H9 (cell line): ENCODE measurements at regions not wholly inside any gene's neighbourhood (a gene's known extent, or its start where the extent isn't known, plus 50 kb on each side); places are given as distances from the start of the nearest gene placed in this dataset.

ENCODE experiments used
- DNase-seq: peaks from one replicate; pipeline ENCODE4 v3.0.0-alpha.2; 2017
- H2AFZ ChIP-seq: one replicate; pipeline ENCODE4 v1.6.1; 2013; ENCODE audit warnings: mild to moderate bottlenecking, low read length, control low read depth, moderate library complexity
- H2AK5ac ChIP-seq: 2 replicates; pipeline ENCODE4 v1.6.1; 2013; ENCODE audit warnings: low read length, control low read depth, mixed read lengths; ENCODE audit not compliant: insufficient read length
- H2BK120ac ChIP-seq: one replicate; pipeline ENCODE4 v1.6.1; 2013; ENCODE audit warnings: low read depth, mild to moderate bottlenecking, low read length, control low read depth, inconsistent platforms; ENCODE audit not compliant: poor library complexity, severe bottlenecking
- H2BK12ac ChIP-seq: 2 replicates; pipeline ENCODE4 v1.6.1; 2013; ENCODE audit warnings: low read length, control low read depth, mixed read lengths, low read depth; ENCODE audit not compliant: insufficient read length
- H2BK15ac ChIP-seq: 2 replicates; pipeline ENCODE4 v1.6.1; 2013; ENCODE audit warnings: low read depth, low read length, control low read depth
- H2BK20ac ChIP-seq: one replicate; pipeline ENCODE4 v1.6.1; 2013; ENCODE audit warnings: low read depth, mild to moderate bottlenecking, low read length, control low read depth, inconsistent platforms; ENCODE audit not compliant: poor library complexity, severe bottlenecking
- H2BK5ac ChIP-seq: 2 replicates; pipeline ENCODE4 v1.6.1; 2013; ENCODE audit warnings: low read length, control low read depth, mixed read lengths; ENCODE audit not compliant: insufficient read length
- H3K14ac ChIP-seq: 2 replicates; pipeline ENCODE4 v1.6.1; 2013; ENCODE audit warnings: low read length, control low read depth; ENCODE audit not compliant: insufficient read depth
- H3K18ac ChIP-seq: 2 replicates; pipeline ENCODE4 v1.6.1; 2013; ENCODE audit warnings: low read depth, mild to moderate bottlenecking, mixed read lengths, low read length, control low read depth; ENCODE audit not compliant: insufficient read length
- H3K23ac ChIP-seq: 2 replicates; pipeline ENCODE4 v1.6.1; 2013; ENCODE audit warnings: low read length, control low read depth, mixed read lengths, low read depth; ENCODE audit not compliant: insufficient read length
- H3K23me2 ChIP-seq: 2 replicates; pipeline ENCODE4 v1.6.1; 2013; ENCODE audit warnings: low read depth, mild to moderate bottlenecking, mixed read lengths, low read length, control low read depth; ENCODE audit not compliant: insufficient read length, poor library complexity, severe bottlenecking
- H3K27ac ChIP-seq: 2 replicates; pipeline ENCODE4 v1.5.1; 2013; ENCODE audit warnings: low read length, control low read depth, mixed read lengths, low read depth; ENCODE audit not compliant: insufficient read length
- H3K27me3 ChIP-seq: 2 replicates; pipeline ENCODE4 v1.6.1; 2013; ENCODE audit warnings: low read length, control low read depth, inconsistent platforms; ENCODE audit not compliant: insufficient read depth
- H3K4ac ChIP-seq: 2 replicates; pipeline ENCODE4 v1.6.1; 2013; ENCODE audit warnings: low read depth, mild to moderate bottlenecking, control low read depth, inconsistent platforms, low read length, moderate library complexity
- H3K4me1 ChIP-seq: 2 replicates; pipeline ENCODE4 v1.6.1; 2013; ENCODE audit warnings: low read length, control low read depth, inconsistent platforms; ENCODE audit not compliant: insufficient read depth
- H3K4me2 ChIP-seq: 2 replicates; pipeline ENCODE4 v1.6.1; 2013; ENCODE audit warnings: low read length, control low read depth, mixed read lengths; ENCODE audit not compliant: insufficient read length, insufficient read depth
- H3K56ac ChIP-seq: 2 replicates; pipeline ENCODE4 v1.6.1; 2013; ENCODE audit warnings: low read depth, mild to moderate bottlenecking, mixed read lengths, low read length, control low read depth; ENCODE audit not compliant: insufficient read length
- H3K79me1 ChIP-seq: 2 replicates; pipeline ENCODE4 v1.6.1; 2013; ENCODE audit warnings: low read depth, mild to moderate bottlenecking, moderate library complexity, low read length, control low read depth, inconsistent platforms; ENCODE audit not compliant: insufficient read depth, poor library complexity, severe bottlenecking
- H3K79me2 ChIP-seq: 2 replicates; pipeline ENCODE4 v1.6.1; 2013; ENCODE audit warnings: low read length, control low read depth, inconsistent platforms; ENCODE audit not compliant: insufficient read depth
- H3K9ac ChIP-seq: 2 replicates; pipeline ENCODE4 v1.6.1; 2013; ENCODE audit warnings: low read length, control low read depth, mixed read lengths; ENCODE audit not compliant: insufficient read length; ENCODE audit errors: extremely low read depth
- H3K9me3 ChIP-seq: one replicate; pipeline ENCODE4 v1.6.1; 2013; ENCODE audit warnings: low read depth, low read length, inconsistent platforms; ENCODE audit not compliant: control insufficient read depth
- H3T11ph ChIP-seq: one replicate; pipeline ENCODE4 v1.6.1; 2013; ENCODE audit warnings: mild to moderate bottlenecking, low read length, control low read depth, inconsistent platforms
- H4K20me1 ChIP-seq: one replicate; pipeline ENCODE4 v1.6.1; 2013; ENCODE audit not compliant: control insufficient read depth, insufficient read length, insufficient read depth
- H4K5ac ChIP-seq: 2 replicates; pipeline ENCODE4 v1.6.1; 2013; ENCODE audit warnings: low read depth, mild to moderate bottlenecking, mixed read lengths, low read length, control low read depth; ENCODE audit not compliant: insufficient read length
- H4K8ac ChIP-seq: replicated peaks from 2 replicates; pipeline ENCODE4 v1.6.1; 2013; ENCODE audit warnings: low read length, control low read depth, mixed read lengths, low read depth; ENCODE audit not compliant: insufficient read length
- H4K91ac ChIP-seq: 2 replicates; pipeline ENCODE4 v1.6.1; 2013; ENCODE audit warnings: low read depth, mild to moderate bottlenecking, moderate library complexity, mixed read lengths, low read length, control low read depth; ENCODE audit not compliant: insufficient read length
- H3K27ac Mint-ChIP-seq, 3 experiments: 2 replicates in 2 of 3; 3 replicates in 1 of 3; pipeline ENCODE4 v1.8.0; 2020 to 2021; ENCODE audit warnings: mixed read lengths in 3 of 3, mild to moderate bottlenecking in 1 of 3, moderate library complexity in 1 of 3
- H3K27me3 Mint-ChIP-seq: 2 replicates; pipeline ENCODE4 v1.8.0; 2021; ENCODE audit warnings: low read depth, mild to moderate bottlenecking, moderate library complexity, mixed read lengths
- H3K36me3 Mint-ChIP-seq, 3 experiments: 2 replicates in 2 of 3; 3 replicates in 1 of 3; pipeline ENCODE4 v1.8.0; 2020 to 2021; ENCODE audit warnings: low read depth in 3 of 3, mixed read lengths in 3 of 3; ENCODE audit not compliant: insufficient read depth in 1 of 3
- H3K4me1 Mint-ChIP-seq, 2 experiments: 2 replicates each; pipeline ENCODE4 v1.8.0; 2020; ENCODE audit warnings: mixed read lengths in 2 of 2
- H3K4me3 Mint-ChIP-seq, 2 experiments: 2 replicates in 1 of 2; 3 replicates in 1 of 2; pipeline ENCODE4 v1.8.0; 2020 to 2021; ENCODE audit warnings: mild to moderate bottlenecking in 2 of 2, mixed read lengths in 2 of 2, moderate library complexity in 1 of 2
- H3K9me3 Mint-ChIP-seq, 2 experiments: 2 replicates in 1 of 2; 3 replicates in 1 of 2; pipeline ENCODE4 v1.8.0; 2020; ENCODE audit warnings: mild to moderate bottlenecking in 2 of 2, mixed read lengths in 2 of 2, moderate library complexity in 1 of 2
- WGBS: extraction: QIAGEN DNeasy Blood & Tissue Kit; methylation state at CpG from one replicate; pipeline ENCODE4 v1.1.7; 2013; ENCODE audit warnings: missing lambda C conversion rate, low lambda C conversion rate, mixed read lengths; ENCODE audit not compliant: insufficient read length; ENCODE audit errors: extremely low coverage; 5-methylcytosine and 5-hydroxymethylcytosine counted together
- TF ChIP-seq, protein P1 (sequence below): fragments of 200-600 bp; sonication (generic); conservative IDR thresholded peaks from 3 replicates; pipeline ENCODE4 v1.8.0; 2021; ENCODE audit warnings: antibody characterized with exemption, mild to moderate bottlenecking

DNA sequence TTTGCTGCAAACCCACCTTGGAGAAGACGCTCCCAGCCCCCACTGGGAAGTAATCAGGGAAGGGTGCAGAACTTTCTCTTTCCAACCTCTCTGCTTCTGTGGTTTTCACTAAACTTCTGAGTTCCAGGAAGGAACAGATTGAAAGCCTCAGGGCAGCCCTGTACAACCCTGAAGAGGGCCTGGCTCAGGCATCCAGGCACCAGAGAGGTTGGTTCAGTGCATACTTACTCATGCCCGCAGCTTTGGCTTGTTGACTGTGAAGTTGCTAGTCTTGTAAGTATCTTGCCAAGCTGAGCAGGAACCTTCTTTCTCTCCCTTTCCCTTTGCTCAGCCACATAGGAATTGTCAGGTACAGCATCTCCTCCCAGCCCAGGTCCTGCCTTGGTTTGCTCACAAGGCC lies 272.2 kb upstream of the FOXQ1 start:
- Histone ChIP-seq H3T11ph (no peak overlapping the region), H2BK20ac (no peak overlapping the region), H3K23ac (no peak overlapping the region), H4K8ac (no peak overlapping the region), H3K23me2 (no peaks in the 10 kb centered on the region), H3K4me2 (no peak overlapping the region), H3K9ac (no peak overlapping the region), H2AK5ac (no peak overlapping the region), H2BK12ac (no peak overlapping the region), H3K9me3 (no peaks in the 10 kb centered on the region), H3K79me1 (no peaks in the 10 kb centered on the region), H3K4me1 (no peaks in the 10 kb centered on the region), H4K91ac (no peak overlapping the region), H3K18ac (no peak overlapping the region), H2BK120ac (no peak overlapping the region), H4K5ac (no peak overlapping the region), H3K27me3 (no peaks in the 10 kb centered on the region), H3K14ac (no peak overlapping the region), H3K79me2 (no peaks in the 10 kb centered on the region), H2BK5ac (no peak overlapping the region), H2BK15ac (no peak overlapping the region), H3K27ac (no peak overlapping the region), H3K4ac (no peak overlapping the region), H3K56ac (no peak overlapping the region), H2AFZ (no peak overlapping the region), H4K20me1 (no peaks in the 10 kb centered on the region)
- no peak for DNase-seq
- H3K27ac Mint-ChIP-seq, result no peak overlapping the region; a peak in 1 of 7 replicates
- WGBS, result no CpG with 5 or more reads among the region's 2 CpGs
- H3K27me3 Mint-ChIP-seq, result peaks cover 40% of the 10 kb centered on the region
- no peaks in the 10 kb centered on the region for H3K36me3 Mint-ChIP-seq
- TF ChIP-seq, protein P1, sequence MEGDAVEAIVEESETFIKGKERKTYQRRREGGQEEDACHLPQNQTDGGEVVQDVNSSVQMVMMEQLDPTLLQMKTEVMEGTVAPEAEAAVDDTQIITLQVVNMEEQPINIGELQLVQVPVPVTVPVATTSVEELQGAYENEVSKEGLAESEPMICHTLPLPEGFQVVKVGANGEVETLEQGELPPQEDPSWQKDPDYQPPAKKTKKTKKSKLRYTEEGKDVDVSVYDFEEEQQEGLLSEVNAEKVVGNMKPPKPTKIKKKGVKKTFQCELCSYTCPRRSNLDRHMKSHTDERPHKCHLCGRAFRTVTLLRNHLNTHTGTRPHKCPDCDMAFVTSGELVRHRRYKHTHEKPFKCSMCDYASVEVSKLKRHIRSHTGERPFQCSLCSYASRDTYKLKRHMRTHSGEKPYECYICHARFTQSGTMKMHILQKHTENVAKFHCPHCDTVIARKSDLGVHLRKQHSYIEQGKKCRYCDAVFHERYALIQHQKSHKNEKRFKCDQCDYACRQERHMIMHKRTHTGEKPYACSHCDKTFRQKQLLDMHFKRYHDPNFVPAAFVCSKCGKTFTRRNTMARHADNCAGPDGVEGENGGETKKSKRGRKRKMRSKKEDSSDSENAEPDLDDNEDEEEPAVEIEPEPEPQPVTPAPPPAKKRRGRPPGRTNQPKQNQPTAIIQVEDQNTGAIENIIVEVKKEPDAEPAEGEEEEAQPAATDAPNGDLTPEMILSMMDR, result no peak
- no peak overlapping the region for H3K4me3 Mint-ChIP-seq
- H3K9me3 Mint-ChIP-seq, result no peaks in the 10 kb centered on the region; a peak in 1 of 5 replicates
- H3K4me1 Mint-ChIP-seq, result peaks cover 8 to 11% of the 10 kb centered on the region in 2 experiments; a peak in 2 of 4 replicates
